ENCODE measurements at regions not wholly inside any gene's neighbourhood (a gene's known extent, or its start where the extent isn't known, plus 50 kb on each side); places are given as distances from the start of the nearest gene placed in this dataset.

GRCh38 chr5:3931976-3932375, 336.3 kb downstream of the IRX1 start (continued):
- TF ChIP-seq ZNF624 (tag by site-specific recombination; IDR thresholded peaks at IDR 0.05) (no peak), ZNF350 (tag by site-specific recombination; IDR thresholded peaks at IDR 0.05) (no peak), ZNF48 (tag by site-specific recombination; IDR thresholded peaks at IDR 0.05) (no peak), ZNF777 (tag by site-specific recombination; IDR thresholded peaks at IDR 0.05; ENCODE audit: borderline replicate concordance) (no peak), KLF17 (tag by site-specific recombination; IDR thresholded peaks at IDR 0.05) (no peak), HIC1 (tag by site-specific recombination; IDR thresholded peaks at IDR 0.05) (no peak), ZNF548 (tag by site-specific recombination; IDR thresholded peaks at IDR 0.05) (no peak), GLIS2 (tag by site-specific recombination; IDR thresholded peaks at IDR 0.05) (no peak)

GRCh38 chr5:3933536-3933935, 337.9 kb downstream of the IRX1 start:
- POLR2A ChIA-PET, result no interaction called here
- H3K27ac ChIP-seq (ENCODE audit: extremely low read depth, low read depth, low read length), result no peak overlapping the region
- no peaks in the 10 kb centered on the region for H3K36me3 ChIP-seq (ENCODE audit: control insufficient read depth in 2 of 2, insufficient read depth in 1 of 2, low read length in 2 of 2)
- no peaks in the 10 kb centered on the region for H3K4me1 ChIP-seq (ENCODE audit: control insufficient read depth, insufficient read depth, low read length)
- no peak for TF ChIP-seq GLI4 (tag by site-specific recombination; IDR thresholded peaks at IDR 0.05)
- TF ChIP-seq ZNF449 (tag by site-specific recombination; IDR thresholded peaks at IDR 0.05), result no peak
- TF ChIP-seq ZSCAN18 (tag by site-specific recombination; IDR thresholded peaks at IDR 0.05), result no peak
- no peak for TF ChIP-seq ZNF214 (tag by site-specific recombination; IDR thresholded peaks at IDR 0.05; ENCODE audit: borderline replicate concordance)
- TF ChIP-seq ZNF2 (tag by site-specific recombination; IDR thresholded peaks at IDR 0.05), result no peak
- no peak for TF ChIP-seq ZNF398 (tag by site-specific recombination; IDR thresholded peaks at IDR 0.05)
- no peak for TF ChIP-seq ATF2 (tag by site-specific recombination; IDR thresholded peaks at IDR 0.05; ENCODE audit: low read depth)
- TF ChIP-seq HOXA7 (CRISPR knock-in tag; IDR thresholded peaks at IDR 0.05; ENCODE audit: borderline replicate concordance), result no peak
- no peak for TF ChIP-seq ZNF518A (tag by site-specific recombination; conservative IDR thresholded peaks at IDR 0.05; ENCODE audit: low read depth)
- no peak for TF ChIP-seq ZNF473 (tag by site-specific recombination; IDR thresholded peaks at IDR 0.05)
- TF ChIP-seq ZFP69B (tag by site-specific recombination; IDR thresholded peaks at IDR 0.05), result no peak
- no peak overlapping the region for H3K4me3 ChIP-seq (ENCODE audit: low read depth, low read length)
- CTCF ChIA-PET, result interaction anchor here (0.7 kb wide), 1 partner anchor 923 kb away, joined by 4 read pairs; no protein-coding TSS in a partner anchor
- no peaks in the 10 kb centered on the region; the same call in 1 of the 2 replicates for H3K9me3 ChIP-seq (ENCODE audit: control insufficient read depth, insufficient read depth, low read depth, low read length)
